ENCODE measurements at regions not wholly inside any gene's neighbourhood (a gene's known extent, or its start where the extent isn't known, plus 50 kb on each side); places are given as distances from the start of the nearest gene placed in this dataset.
"Not testable (repeated sequence)": the region's sequence is repeated elsewhere in the genome, so short reads cannot be mapped to it uniquely, and the experiment has no call there.

GRCh38 chr21:5116344-5117123 lies 5404.8 kb upstream of the TPTE start:
- DNase-seq; ATAC-seq; intact Hi-C loops (cut with DNase I, micrococcal nuclease): not testable (repeated sequence)

- peak in 1 of 2 donors; percentile 13 for DNase-seq
- intact Hi-C loops (cut with DNase I, micrococcal nuclease); ATAC-seq: not testable (repeated sequence)
These were observed 5404.2 kb upstream of the TPTE start for GRCh38 chr21:5117135-5117534.

GRCh38 chr21:5117666-5118295 lies 5403.6 kb upstream of the TPTE start:
- ATAC-seq; intact Hi-C loops (cut with DNase I, micrococcal nuclease): not testable (repeated sequence)
- DNase-seq, result peak; percentile 18 to 33

- intact Hi-C loops (cut with DNase I, micrococcal nuclease), result not testable (repeated sequence)
- ATAC-seq (peak; percentile 0), DNase-seq (peak; percentile 4 to 26)
These were observed 5403.1 kb upstream of the TPTE start for GRCh38 chr21:5118296-5118679.

GRCh38 chr21:5119179-5119578 lies 5402.2 kb upstream of the TPTE start:
- ATAC-seq; intact Hi-C loops (cut with DNase I, micrococcal nuclease): not testable (repeated sequence)
- peak in 1 of 2 donors; percentile 15 for DNase-seq

GRCh38 chr21:5121399-5121798 lies 5400.0 kb upstream of the TPTE start:
- ATAC-seq; intact Hi-C loops (cut with DNase I, micrococcal nuclease): not testable (repeated sequence)
- DNase-seq, result peak in 1 of 2 donors; percentile 19

- ATAC-seq; DNase-seq; intact Hi-C loops (cut with DNase I, micrococcal nuclease): not testable (repeated sequence)
These were observed 5399.5 kb upstream of the TPTE start for GRCh38 chr21:5121849-5122248.

GRCh38 chr21:5123655-5124054 lies 5397.7 kb upstream of the TPTE start:
- intact Hi-C loops (cut with DNase I, micrococcal nuclease), result not testable (repeated sequence)
- peak; percentile 75 to 93 for DNase-seq
- peak; percentile 76 for ATAC-seq

- peak; percentile 86 for ATAC-seq
- intact Hi-C loops (cut with DNase I, micrococcal nuclease), result not testable (repeated sequence)
- peak; percentile 95 to 96 for DNase-seq
These were observed 5393.1 kb upstream of the TPTE start for GRCh38 chr21:5128261-5128660.

- DNase-seq; ATAC-seq; intact Hi-C loops (cut with DNase I, micrococcal nuclease): not testable (repeated sequence)
These were observed 5387.6 kb upstream of the TPTE start for GRCh38 chr21:5133824-5134223.

GRCh38 chr21:5136406-5136805 lies 5385.0 kb upstream of the TPTE start:
- not testable (repeated sequence) for DNase-seq, ATAC-seq

GRCh38 chr21:5137006-5137405 lies 5384.4 kb upstream of the TPTE start:
- intact Hi-C loops (cut with DNase I, micrococcal nuclease); DNase-seq; ATAC-seq: not testable (repeated sequence)

More at GRCh38 chr21:5136406-5136805, 5385.0 kb upstream of the TPTE start:
- intact Hi-C loops (cut with DNase I, micrococcal nuclease), result not testable (repeated sequence)

- intact Hi-C loops (cut with DNase I, micrococcal nuclease); DNase-seq; ATAC-seq: not testable (repeated sequence)
These were observed 5382.7 kb upstream of the TPTE start for GRCh38 chr21:5138687-5139086.

- DNase-seq; intact Hi-C loops (cut with DNase I, micrococcal nuclease); ATAC-seq: not testable (repeated sequence)
These were observed 5381.9 kb upstream of the TPTE start for GRCh38 chr21:5139528-5139927.

GRCh38 chr21:5143011-5143410 lies 5378.4 kb upstream of the TPTE start:
- intact Hi-C loops (cut with DNase I, micrococcal nuclease); ATAC-seq; DNase-seq: not testable (repeated sequence)

- peak in 1 of 2 donors; percentile 13 for DNase-seq
- ATAC-seq; intact Hi-C loops (cut with DNase I, micrococcal nuclease): not testable (repeated sequence)
These were observed 5376.7 kb upstream of the TPTE start for GRCh38 chr21:5144731-5145130.

- intact Hi-C loops (cut with DNase I, micrococcal nuclease); DNase-seq: not testable (repeated sequence)
- peak; percentile 67 for ATAC-seq
These were observed 5373.7 kb upstream of the TPTE start for GRCh38 chr21:5147685-5148084.

- intact Hi-C loops (cut with DNase I, micrococcal nuclease); ATAC-seq; DNase-seq: not testable (repeated sequence)
These were observed 5372.2 kb upstream of the TPTE start for GRCh38 chr21:5149222-5149621.

GRCh38 chr21:5153842-5154640 lies 5367.3 kb upstream of the TPTE start:
- intact Hi-C loops (cut with DNase I, micrococcal nuclease), result not testable (repeated sequence)
- peak in 1 of 2 donors; percentile 23 for DNase-seq
- peak; percentile 66 for ATAC-seq
